ENCODE measurements at regions not wholly inside any gene's neighbourhood (a gene's known extent, or its start where the extent isn't known, plus 50 kb on each side); places are given as distances from the start of the nearest gene placed in this dataset.
"Not testable (repeated sequence)": the region's sequence is repeated elsewhere in the genome, so short reads cannot be mapped to it uniquely, and the experiment has no call there.

- not testable (repeated sequence) for DNase-seq (ENCODE audit: low spot score)
These were observed 205.2 kb upstream of the PLGLB2 start for GRCh38 chr2:87542599-87543174.

GRCh38 chr2:87543797-87544196 is 204.1 kb upstream of the PLGLB2 start:
- not testable (repeated sequence) for DNase-seq (ENCODE audit: low spot score)

- not testable (repeated sequence) for DNase-seq (ENCODE audit: low spot score)
These were observed 200.8 kb upstream of the PLGLB2 start for GRCh38 chr2:87547106-87547505.

GRCh38 chr2:87547966-87548365 is 199.9 kb upstream of the PLGLB2 start:
- not testable (repeated sequence) for DNase-seq (ENCODE audit: low spot score)

GRCh38 chr2:87548681-87549536 is 199.0 kb upstream of the PLGLB2 start:
- DNase-seq (ENCODE audit: low spot score) = not testable (repeated sequence)

GRCh38 chr2:87549561-87550202 is 198.2 kb upstream of the PLGLB2 start:
- DNase-seq (ENCODE audit: low spot score) = not testable (repeated sequence)

- DNase-seq (ENCODE audit: low spot score) = not testable (repeated sequence)
These were observed 193.2 kb upstream of the PLGLB2 start for GRCh38 chr2:87554678-87555077.

GRCh38 chr2:87555082-87555481 is 192.8 kb upstream of the PLGLB2 start:
- DNase-seq (ENCODE audit: low spot score) = not testable (repeated sequence)

- DNase-seq (ENCODE audit: low spot score) = not testable (repeated sequence)
These were observed 188.9 kb upstream of the PLGLB2 start for GRCh38 chr2:87559001-87559400.

GRCh38 chr2:87559735-87560134 is 188.2 kb upstream of the PLGLB2 start:
- DNase-seq (ENCODE audit: low spot score) = not testable (repeated sequence)

GRCh38 chr2:87565116-87565515 is 182.8 kb upstream of the PLGLB2 start:
- not testable (repeated sequence) for DNase-seq (ENCODE audit: low spot score)

- not testable (repeated sequence) for DNase-seq (ENCODE audit: low spot score)
These were observed 181.4 kb upstream of the PLGLB2 start for GRCh38 chr2:87566531-87566930.

GRCh38 chr2:87567093-87567492 is 180.8 kb upstream of the PLGLB2 start:
- DNase-seq (ENCODE audit: low spot score) = not testable (repeated sequence)

GRCh38 chr2:87567912-87568311 is 180.0 kb upstream of the PLGLB2 start:
- not testable (repeated sequence) for DNase-seq (ENCODE audit: low spot score)

- not testable (repeated sequence) for DNase-seq (ENCODE audit: low spot score)
These were observed 179.2 kb upstream of the PLGLB2 start for GRCh38 chr2:87568554-87569278.

GRCh38 chr2:87569689-87570397 is 178.0 kb upstream of the PLGLB2 start:
- not testable (repeated sequence) for DNase-seq (ENCODE audit: low spot score)

- DNase-seq (ENCODE audit: low spot score) = not testable (repeated sequence)
These were observed 175.9 kb upstream of the PLGLB2 start for GRCh38 chr2:87571889-87572465.

- not testable (repeated sequence) for DNase-seq (ENCODE audit: low spot score)
These were observed 175.0 kb upstream of the PLGLB2 start for GRCh38 chr2:87572906-87573305.

GRCh38 chr2:87573386-87574192 is 174.3 kb upstream of the PLGLB2 start:
- not testable (repeated sequence) for DNase-seq (ENCODE audit: low spot score)
